ENCODE measurements at regions not wholly inside any gene's neighbourhood (a gene's known extent, or its start where the extent isn't known, plus 50 kb on each side); places are given as distances from the start of the nearest gene placed in this dataset.

DNA sequence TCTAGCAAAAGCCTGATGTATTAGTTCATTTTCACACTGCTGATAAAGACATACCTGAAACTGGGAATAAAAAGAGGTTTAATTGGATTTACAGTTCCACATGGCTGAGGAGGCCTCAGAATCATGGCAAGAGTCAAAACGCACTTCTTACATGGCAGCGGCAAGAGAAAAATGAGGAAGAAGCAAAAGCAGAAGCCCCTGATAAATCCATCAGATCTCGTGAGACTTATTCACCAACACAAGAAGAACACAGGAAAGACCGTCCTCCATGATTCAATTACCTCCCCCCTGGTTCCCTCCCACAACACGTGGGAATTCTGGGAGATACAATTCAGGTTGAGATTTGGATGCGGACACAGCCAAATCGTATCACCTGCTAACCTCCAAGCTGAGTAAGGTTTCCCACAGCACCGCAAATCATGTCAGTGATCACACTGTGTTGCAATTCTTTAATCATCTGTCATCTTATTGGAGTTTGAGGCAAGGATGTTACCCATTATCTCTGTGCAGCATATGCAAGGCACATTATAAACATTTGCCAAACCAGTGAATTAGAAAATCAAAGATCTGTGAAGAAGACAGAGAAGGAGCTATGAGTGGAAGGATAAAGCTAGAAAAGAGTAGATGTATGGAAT, 128.5 kb downstream of the ZNF281 start:
- TF ChIP-seq, protein P1, sequence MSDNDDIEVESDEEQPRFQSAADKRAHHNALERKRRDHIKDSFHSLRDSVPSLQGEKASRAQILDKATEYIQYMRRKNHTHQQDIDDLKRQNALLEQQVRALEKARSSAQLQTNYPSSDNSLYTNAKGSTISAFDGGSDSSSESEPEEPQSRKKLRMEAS (CRISPR knock-in tag; IDR thresholded peaks at IDR 0.05): no peak
- TF ChIP-seq, protein P2, sequence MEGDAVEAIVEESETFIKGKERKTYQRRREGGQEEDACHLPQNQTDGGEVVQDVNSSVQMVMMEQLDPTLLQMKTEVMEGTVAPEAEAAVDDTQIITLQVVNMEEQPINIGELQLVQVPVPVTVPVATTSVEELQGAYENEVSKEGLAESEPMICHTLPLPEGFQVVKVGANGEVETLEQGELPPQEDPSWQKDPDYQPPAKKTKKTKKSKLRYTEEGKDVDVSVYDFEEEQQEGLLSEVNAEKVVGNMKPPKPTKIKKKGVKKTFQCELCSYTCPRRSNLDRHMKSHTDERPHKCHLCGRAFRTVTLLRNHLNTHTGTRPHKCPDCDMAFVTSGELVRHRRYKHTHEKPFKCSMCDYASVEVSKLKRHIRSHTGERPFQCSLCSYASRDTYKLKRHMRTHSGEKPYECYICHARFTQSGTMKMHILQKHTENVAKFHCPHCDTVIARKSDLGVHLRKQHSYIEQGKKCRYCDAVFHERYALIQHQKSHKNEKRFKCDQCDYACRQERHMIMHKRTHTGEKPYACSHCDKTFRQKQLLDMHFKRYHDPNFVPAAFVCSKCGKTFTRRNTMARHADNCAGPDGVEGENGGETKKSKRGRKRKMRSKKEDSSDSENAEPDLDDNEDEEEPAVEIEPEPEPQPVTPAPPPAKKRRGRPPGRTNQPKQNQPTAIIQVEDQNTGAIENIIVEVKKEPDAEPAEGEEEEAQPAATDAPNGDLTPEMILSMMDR (IDR thresholded peaks at IDR 0.05 in 2 of 3, conservative IDR thresholded peaks at IDR 0.05 in 1 of 3; ENCODE audit: insufficient read depth in 2 of 3, low read depth in 1 of 3, low read length in 3 of 3): no peak
